BLaER1 (cell line): ENCODE measurements at regions not wholly inside any gene's neighbourhood (a gene's known extent, or its start where the extent isn't known, plus 50 kb on each side); places are given as distances from the start of the nearest gene placed in this dataset.
"Not testable (repeated sequence)": the region's sequence is repeated elsewhere in the genome, so short reads cannot be mapped to it uniquely, and the experiment has no call there.

ENCODE experiments used
- H3K27ac ChIP-seq: shearing (Covaris generic); formaldehyde crosslinking; 2 replicates; pipeline ENCODE4 v1.8.1; 2022
- H3K27me3 ChIP-seq: shearing (Covaris generic); formaldehyde crosslinking; 2 replicates; pipeline ENCODE4 v1.8.1; 2022
- H3K36me3 ChIP-seq: shearing (Covaris generic); formaldehyde crosslinking; 2 replicates; pipeline ENCODE4 v1.8.1; 2022
- H3K4me1 ChIP-seq: shearing (Covaris generic); formaldehyde crosslinking; 2 replicates; pipeline ENCODE4 v1.8.1; 2022
- H3K4me2 ChIP-seq: shearing (Covaris generic); formaldehyde crosslinking; 2 replicates; pipeline ENCODE4 v1.8.1; 2022
- H3K4me3 ChIP-seq: shearing (Covaris generic); formaldehyde crosslinking; 2 replicates; pipeline ENCODE4 v1.8.1; 2022
- H3K9ac ChIP-seq: shearing (Covaris generic); formaldehyde crosslinking; 2 replicates; pipeline ENCODE4 v1.8.1; 2022
- H3K9me3 ChIP-seq: shearing (Covaris generic); formaldehyde crosslinking; 2 replicates; pipeline ENCODE4 v1.8.1; 2022
- H4K20me1 ChIP-seq: shearing (Covaris generic); formaldehyde crosslinking; 2 replicates; pipeline ENCODE4 v1.8.1; 2022
- Cebpa-rat ChIP-seq: shearing (Covaris generic); IDR thresholded peaks from 2 replicates; pipeline ENCODE4 v1.8.1; 2022

GRCh38 chr5:114912189-114912920, 257.4 kb downstream of the TRIM36 start:
- H3K36me3 ChIP-seq, result no peaks in the 10 kb centered on the region
- no peak overlapping the region for H3K4me2 ChIP-seq
- H3K27me3 ChIP-seq, result no peaks in the 10 kb centered on the region
- peaks cover 11% of the 10 kb centered on the region; the same call in 1 of the 2 replicates for H3K9me3 ChIP-seq
- H3K4me3 ChIP-seq, result no peak overlapping the region
- no peaks in the 10 kb centered on the region for H4K20me1 ChIP-seq
- no peaks in the 10 kb centered on the region for H3K4me1 ChIP-seq
- no peak for TF ChIP-seq Cebpa-rat
- no peak overlapping the region for H3K9ac ChIP-seq
- no peak overlapping the region for H3K27ac ChIP-seq

GRCh38 chr5:114910727-114911126, 259.0 kb downstream of the TRIM36 start:
- TF ChIP-seq Cebpa-rat, result no peak
- Histone ChIP-seq H3K36me3 (no peaks in the 10 kb centered on the region), H3K4me1 (no peaks in the 10 kb centered on the region), H3K9ac (no peak overlapping the region), H3K27me3 (no peaks in the 10 kb centered on the region), H3K4me2 (no peak overlapping the region), H3K9me3 (peaks cover 16% of the 10 kb centered on the region), H3K4me3 (no peak overlapping the region), H4K20me1 (no peaks in the 10 kb centered on the region), H3K27ac (no peak overlapping the region)

GRCh38 chr5:114909424-114909823, 260.3 kb downstream of the TRIM36 start:
- Histone ChIP-seq H3K9me3 (peaks cover 24% of the 10 kb centered on the region), H3K27ac (no peak overlapping the region), H3K4me3 (no peak overlapping the region), H3K27me3 (no peaks in the 10 kb centered on the region), H3K36me3 (no peaks in the 10 kb centered on the region), H3K4me2 (no peak overlapping the region), H3K4me1 (no peaks in the 10 kb centered on the region), H3K9ac (no peak overlapping the region), H4K20me1 (no peaks in the 10 kb centered on the region)
- no peak for TF ChIP-seq Cebpa-rat

DNA sequence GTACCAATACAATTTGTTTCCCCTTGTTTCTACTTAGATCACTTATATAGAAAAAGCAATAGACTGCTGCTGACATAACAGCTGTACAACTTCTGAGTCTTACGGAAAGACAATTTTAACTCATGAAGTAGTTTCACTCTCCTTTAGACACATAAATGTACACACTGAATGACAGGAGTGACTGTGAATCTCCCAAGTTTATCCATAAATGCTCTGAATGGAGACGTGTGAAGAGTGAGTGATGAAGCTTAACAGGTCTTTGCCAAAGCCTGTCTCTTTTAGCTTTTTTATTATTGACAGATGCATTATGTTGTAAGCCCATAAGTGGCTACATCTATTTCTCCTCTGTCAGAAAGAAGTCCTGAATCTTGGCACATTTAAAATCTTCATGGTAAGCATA, 265.9 kb downstream of the TRIM36 start:
- no peaks in the 10 kb centered on the region for H3K36me3 ChIP-seq
- peaks cover 13% of the 10 kb centered on the region for H3K9me3 ChIP-seq
- no peaks in the 10 kb centered on the region for H3K4me1 ChIP-seq
- H3K4me3 ChIP-seq, result no peak overlapping the region
- no peaks in the 10 kb centered on the region for H4K20me1 ChIP-seq
- no peak overlapping the region for H3K9ac ChIP-seq
- H3K27me3 ChIP-seq, result no peaks in the 10 kb centered on the region
- H3K27ac ChIP-seq, result no peak overlapping the region
- no peak for TF ChIP-seq Cebpa-rat
- no peak overlapping the region for H3K4me2 ChIP-seq

DNA sequence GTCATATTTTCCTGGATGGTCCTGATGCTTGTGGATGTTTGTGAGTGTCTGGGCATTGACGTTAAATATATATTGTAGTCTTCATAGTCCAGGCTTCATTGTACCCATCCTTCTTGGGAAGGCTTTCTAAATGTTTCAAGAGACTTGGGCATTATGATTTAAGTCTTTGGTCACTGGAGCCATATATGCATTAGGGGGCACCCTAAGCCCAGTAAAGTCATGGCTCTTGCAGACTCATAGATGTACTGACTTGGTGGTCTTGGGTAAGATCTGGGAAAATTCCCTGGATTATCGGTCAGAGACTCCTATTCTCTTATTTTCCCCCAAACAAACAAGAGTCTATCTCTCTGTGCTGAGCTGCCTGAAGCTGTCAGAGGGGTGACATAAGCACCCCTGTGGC, 271.1 kb downstream of the TRIM36 start:
- no peak for TF ChIP-seq Cebpa-rat
- Histone ChIP-seq H3K36me3 (no peaks in the 10 kb centered on the region), H3K4me1 (no peaks in the 10 kb centered on the region), H3K4me3 (no peak overlapping the region), H3K27me3 (no peaks in the 10 kb centered on the region), H3K9ac (no peak overlapping the region), H4K20me1 (no peaks in the 10 kb centered on the region), H3K27ac (no peak overlapping the region), H3K4me2 (no peak overlapping the region), H3K9me3 (no peaks in the 10 kb centered on the region)

DNA sequence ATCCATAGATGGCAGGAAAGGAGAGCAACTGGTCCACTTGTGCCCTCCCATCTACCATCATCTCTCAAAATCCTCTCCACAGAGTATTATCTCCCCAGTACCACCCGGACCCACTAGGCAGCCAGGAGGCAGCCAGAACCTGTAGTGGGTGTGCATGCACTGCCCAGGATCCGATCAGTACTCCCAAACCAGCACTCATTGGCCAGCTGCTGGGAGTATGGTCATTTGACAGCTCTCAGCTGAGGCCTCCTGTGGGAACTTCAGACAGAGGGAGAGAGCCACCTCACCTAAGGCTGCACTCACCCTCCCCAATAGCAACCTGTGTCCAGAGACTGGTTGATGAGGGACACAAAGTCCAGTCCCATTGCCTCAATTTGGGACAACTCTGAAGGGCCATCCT, 286.0 kb downstream of the TRIM36 start:
- H3K4me2 ChIP-seq, result no peak overlapping the region
- no peaks in the 10 kb centered on the region for H3K36me3 ChIP-seq
- no peaks in the 10 kb centered on the region for H3K4me1 ChIP-seq
- no peaks in the 10 kb centered on the region for H4K20me1 ChIP-seq
- H3K9me3 ChIP-seq, result no peaks in the 10 kb centered on the region
- H3K4me3 ChIP-seq, result no peak overlapping the region
- no peak overlapping the region for H3K9ac ChIP-seq
- TF ChIP-seq Cebpa-rat, result no peak
- H3K27me3 ChIP-seq, result no peaks in the 10 kb centered on the region
- H3K27ac ChIP-seq, result no peak overlapping the region

DNA sequence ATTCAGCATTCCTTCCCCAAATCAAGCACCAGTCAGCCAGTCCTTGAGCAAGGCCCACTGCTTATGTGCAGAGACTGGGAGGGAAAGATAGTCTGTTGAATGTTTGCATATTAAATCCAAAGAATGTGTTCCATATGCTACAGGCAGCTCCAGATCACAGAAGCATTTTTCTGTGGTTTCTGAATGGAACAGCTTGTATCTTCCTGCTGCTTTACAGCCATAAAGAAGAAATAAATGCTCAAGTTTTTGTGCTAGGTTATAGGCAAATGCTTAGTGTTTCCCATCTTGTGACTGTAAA, 310.3 kb downstream of the TRIM36 start:
- H3K9ac ChIP-seq, result no peak overlapping the region
- TF ChIP-seq Cebpa-rat, result no peak
- no peaks in the 10 kb centered on the region for H4K20me1 ChIP-seq
- no peaks in the 10 kb centered on the region for H3K9me3 ChIP-seq
- no peak overlapping the region for H3K4me3 ChIP-seq
- H3K27me3 ChIP-seq, result no peaks in the 10 kb centered on the region
- no peak overlapping the region for H3K27ac ChIP-seq
- peaks cover 24% of the 10 kb centered on the region for H3K4me1 ChIP-seq
- H3K4me2 ChIP-seq, result peak overlapping the region; percentile 70
- H3K36me3 ChIP-seq, result no peaks in the 10 kb centered on the region

GRCh38 chr5:114858665-114859437, 310.9 kb downstream of the TRIM36 start:
- Histone ChIP-seq H3K36me3 (no peaks in the 10 kb centered on the region), H4K20me1 (no peaks in the 10 kb centered on the region), H3K27me3 (no peaks in the 10 kb centered on the region), H3K4me3 (no peak overlapping the region), H3K4me2 (peak overlapping the region; percentile 70), H3K9ac (no peak overlapping the region), H3K9me3 (no peaks in the 10 kb centered on the region), H3K4me1 (peaks cover 24% of the 10 kb centered on the region), H3K27ac (no peak overlapping the region)
- no peak for TF ChIP-seq Cebpa-rat

DNA sequence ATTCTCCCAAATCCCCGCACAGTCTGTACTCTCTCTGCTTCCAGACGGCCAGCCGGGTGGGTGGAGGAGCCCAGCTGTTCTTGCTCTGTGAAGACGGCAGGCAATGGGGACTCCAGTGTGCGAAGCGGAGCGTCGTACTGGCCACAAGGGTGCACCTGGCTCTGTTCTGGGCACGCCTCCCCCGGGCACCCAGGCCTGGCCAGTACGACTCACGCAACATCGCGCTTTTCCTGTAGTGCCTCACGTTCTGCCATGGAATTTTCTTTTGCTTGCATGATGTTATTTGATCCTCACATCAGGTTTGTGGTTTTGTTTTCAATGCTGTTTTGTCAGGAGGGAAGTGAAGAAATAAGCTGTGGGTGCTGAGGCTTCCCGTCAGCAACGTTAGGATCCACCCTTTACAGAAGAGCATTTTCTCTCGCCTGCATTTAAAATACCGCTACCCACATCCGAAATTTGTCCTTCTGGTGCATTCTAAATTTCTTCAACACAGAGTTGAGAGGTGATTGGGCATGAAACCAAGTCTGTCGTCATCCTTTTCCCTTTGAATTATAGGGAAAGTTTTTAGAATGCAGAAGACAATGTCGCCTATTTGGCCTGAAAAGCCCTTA, 311.7 kb downstream of the TRIM36 start:
- Histone ChIP-seq H3K27me3 (no peaks in the 10 kb centered on the region), H3K9me3 (no peaks in the 10 kb centered on the region), H3K9ac (no peak overlapping the region), H3K4me3 (no peak overlapping the region), H4K20me1 (no peaks in the 10 kb centered on the region), H3K36me3 (no peaks in the 10 kb centered on the region), H3K4me1 (peaks cover 24% of the 10 kb centered on the region), H3K4me2 (peak overlapping the region; percentile 70), H3K27ac (peak overlapping the region; percentile 31; the same call in 1 of the 2 replicates)
- TF ChIP-seq Cebpa-rat, result peak; percentile 85

GRCh38 chr5:114844711-114845110, 325.0 kb downstream of the TRIM36 start:
- H3K4me2 ChIP-seq, H3K9ac ChIP-seq, H3K27me3 ChIP-seq, H3K36me3 ChIP-seq, H3K4me1 ChIP-seq, H3K4me3 ChIP-seq, H4K20me1 ChIP-seq, H3K27ac ChIP-seq: not testable (repeated sequence)
- H3K9me3 ChIP-seq, result peaks cover 16% of the 10 kb centered on the region; the same call in 1 of the 2 replicates
